ENCODE measurements at regions not wholly inside any gene's neighbourhood (a gene's known extent, or its start where the extent isn't known, plus 50 kb on each side); places are given as distances from the start of the nearest gene placed in this dataset.

- no peak for TF ChIP-seq EZH2 (IDR thresholded peaks at IDR 0.05; ENCODE audit: borderline replicate concordance, low read depth, low read length, severe bottlenecking)
- no peak for TF ChIP-seq MAX (IDR thresholded peaks at IDR 0.05; ENCODE audit: insufficient read depth, insufficient read length)
- TF ChIP-seq, protein P1, sequence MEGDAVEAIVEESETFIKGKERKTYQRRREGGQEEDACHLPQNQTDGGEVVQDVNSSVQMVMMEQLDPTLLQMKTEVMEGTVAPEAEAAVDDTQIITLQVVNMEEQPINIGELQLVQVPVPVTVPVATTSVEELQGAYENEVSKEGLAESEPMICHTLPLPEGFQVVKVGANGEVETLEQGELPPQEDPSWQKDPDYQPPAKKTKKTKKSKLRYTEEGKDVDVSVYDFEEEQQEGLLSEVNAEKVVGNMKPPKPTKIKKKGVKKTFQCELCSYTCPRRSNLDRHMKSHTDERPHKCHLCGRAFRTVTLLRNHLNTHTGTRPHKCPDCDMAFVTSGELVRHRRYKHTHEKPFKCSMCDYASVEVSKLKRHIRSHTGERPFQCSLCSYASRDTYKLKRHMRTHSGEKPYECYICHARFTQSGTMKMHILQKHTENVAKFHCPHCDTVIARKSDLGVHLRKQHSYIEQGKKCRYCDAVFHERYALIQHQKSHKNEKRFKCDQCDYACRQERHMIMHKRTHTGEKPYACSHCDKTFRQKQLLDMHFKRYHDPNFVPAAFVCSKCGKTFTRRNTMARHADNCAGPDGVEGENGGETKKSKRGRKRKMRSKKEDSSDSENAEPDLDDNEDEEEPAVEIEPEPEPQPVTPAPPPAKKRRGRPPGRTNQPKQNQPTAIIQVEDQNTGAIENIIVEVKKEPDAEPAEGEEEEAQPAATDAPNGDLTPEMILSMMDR (IDR thresholded peaks at IDR 0.05; ENCODE audit: extremely low read depth in 1 of 2, insufficient read depth in 1 of 2, low read depth in 1 of 2, low read length in 2 of 2): no peak
- no peak for TF ChIP-seq POLR2A (IDR thresholded peaks at IDR 0.05; ENCODE audit: low read depth, low read length)
- TF ChIP-seq JUN (IDR thresholded peaks at IDR 0.05; ENCODE audit: borderline replicate concordance, insufficient read depth, insufficient read length, low read depth): no peak
- TF ChIP-seq POLR2AphosphoS5 (IDR thresholded peaks at IDR 0.05; ENCODE audit: insufficient read depth, low read depth, low read length): no peak
- TF ChIP-seq MYC (IDR thresholded peaks at IDR 0.05; ENCODE audit: low read depth, low read length): no peak
These were observed 608.5 kb downstream of the TMEM121 start for GRCh38 chr14:106134886-106135285.

All from endothelial cell of umbilical vein (primary cell).